SK-N-SH (cell line): ENCODE measurements at regions not wholly inside any gene's neighbourhood (a gene's known extent, or its start where the extent isn't known, plus 50 kb on each side); places are given as distances from the start of the nearest gene placed in this dataset.
"Not testable (repeated sequence)": the region's sequence is repeated elsewhere in the genome, so short reads cannot be mapped to it uniquely, and the experiment has no call there.

Experiments used
- CTCF ChIA-PET: fragments of 300-600, 350-600 bp; formaldehyde crosslinking; extraction: SDS; loops from one replicate; lab custom pipeline; 2021; lab: Yijun Ruan, JAX
- POLR2A ChIA-PET: fragments of 350-600 bp; sonication (Branson Sonifier 250); formaldehyde crosslinking; extraction: SDS; loops from one replicate; lab custom pipeline; 2020; ENCODE audit warnings: antibody characterized with exemption, inconsistent platforms; lab: Yijun Ruan, JAX
- DNase-seq: peaks from one replicate; pipeline ENCODE4 v3.0.0; 2012
- H2AFZ ChIP-seq: fragments of 200-600 bp; sonication (generic); 2 replicates; pipeline ENCODE4 v1.8.1; 2016; ENCODE audit warnings: antibody characterized with exemption, mild to moderate bottlenecking, low read depth
- H3F3A ChIP-seq: fragments of 200-600 bp; sonication (generic); replicated peaks from 2 replicates; pipeline ENCODE3; 2016; ENCODE audit warnings: antibody characterized with exemption, mild to moderate bottlenecking; ENCODE audit not compliant: insufficient read depth
- H3K27ac ChIP-seq, 2 experiments: fragments of 200-500 bp in 1 of 2; fragments of 200-600 bp in 1 of 2; sonication (Bioruptor generic) in 1 of 2; sonication (generic), shearing (Covaris generic) in 1 of 2; 2 replicates each; pipeline versions ENCODE4 v1.5.1 to v1.6.1; 2014 to 2016; ENCODE audit warnings: low read depth in 2 of 2, inconsistent platforms in 1 of 2, low read length in 1 of 2, mild to moderate bottlenecking in 1 of 2, mixed read lengths in 1 of 2
- H3K27me3 ChIP-seq: fragments of 200-600 bp; sonication (generic), shearing (Covaris generic); 2 replicates; pipeline ENCODE4 v1.6.1; 2016; ENCODE audit warnings: mixed run types; ENCODE audit not compliant: insufficient read depth
- H3K36me3 ChIP-seq, 2 experiments: fragments of 200-500 bp in 1 of 2; fragments of 200-600 bp in 1 of 2; sonication (Bioruptor generic) in 1 of 2; sonication (generic) in 1 of 2; replicated peaks in 1 of 2; 2 replicates each; pipeline versions ENCODE3 to v1.5.1; 2014 to 2016; ENCODE audit warnings: low read length in 1 of 2, mild to moderate bottlenecking in 1 of 2; ENCODE audit not compliant: insufficient read depth in 2 of 2, control insufficient read depth in 1 of 2
- H3K4me1 ChIP-seq, 2 experiments: fragments of 200-500 bp in 1 of 2; fragments of 200-600 bp in 1 of 2; sonication (Bioruptor generic) in 1 of 2; sonication (generic), shearing (Covaris generic) in 1 of 2; 2 replicates each; pipeline versions ENCODE4 v1.5.1 to v1.6.1; 2014 to 2016; ENCODE audit warnings: low read depth in 1 of 2, low read length in 1 of 2, mixed run types in 1 of 2; ENCODE audit not compliant: insufficient read depth in 2 of 2, control insufficient read depth in 1 of 2
- H3K4me2 ChIP-seq: fragments of 200-600 bp; sonication (generic), shearing (Covaris generic); 2 replicates; pipeline ENCODE4 v1.6.1; 2017; ENCODE audit warnings: mixed run types
- H3K4me3 ChIP-seq, 2 experiments: fragments of 200-500 bp in 1 of 2; fragments of 200-600 bp in 1 of 2; sonication (Bioruptor generic) in 1 of 2; sonication (generic), shearing (Covaris generic) in 1 of 2; 2 replicates each; pipeline versions ENCODE4 v1.5.1 to v1.8.1; 2014 to 2016; ENCODE audit warnings: low read depth in 2 of 2, inconsistent platforms in 1 of 2, low read length in 1 of 2, mild to moderate bottlenecking in 1 of 2, mixed read lengths in 1 of 2, moderate library complexity in 1 of 2
- H3K79me2 ChIP-seq: fragments of 200-600 bp; sonication (generic); 2 replicates; pipeline ENCODE4 v1.8.1; 2017; ENCODE audit warnings: mild to moderate bottlenecking; ENCODE audit not compliant: insufficient read depth
- H3K9ac ChIP-seq: fragments of 200-600 bp; sonication (generic); 2 replicates; pipeline ENCODE4 v1.6.1; 2017; ENCODE audit warnings: mixed run types
- H3K9me2 ChIP-seq: fragments of 200-600 bp; sonication (generic); 2 replicates; pipeline ENCODE4 v1.6.1; 2017; ENCODE audit warnings: mixed run types
- H3K9me3 ChIP-seq: fragments of 200-600 bp; sonication (generic); 2 replicates; pipeline ENCODE4 v1.6.1; 2017; ENCODE audit warnings: mixed run types, mild to moderate bottlenecking, moderate library complexity
- H4K20me1 ChIP-seq: fragments of 200-600 bp; sonication (generic); 2 replicates; pipeline ENCODE4 v1.6.1; 2017; ENCODE audit warnings: mild to moderate bottlenecking, mixed run types; ENCODE audit not compliant: insufficient read depth
- CTCF ChIP-seq: fragments of 200-600 bp; sonication (generic); IDR thresholded peaks from 2 replicates; pipeline ENCODE4 v1.6.1; 2017; ENCODE audit warnings: antibody characterized with exemption, mild to moderate bottlenecking, moderate library complexity
- WGBS: methylation state at CpG from one replicate; pipeline ENCODE4 v1.1.6; 2017; ENCODE audit warnings: low lambda C conversion rate; 5-methylcytosine and 5-hydroxymethylcytosine counted together

- H3K27me3 ChIP-seq, H3K4me3 ChIP-seq, H3K9me2 ChIP-seq, H3F3A ChIP-seq, H3K9ac ChIP-seq, H4K20me1 ChIP-seq, H3K9me3 ChIP-seq, H3K79me2 ChIP-seq, H2AFZ ChIP-seq, H3K27ac ChIP-seq, CTCF ChIA-PET, H3K4me2 ChIP-seq, H3K4me1 ChIP-seq, H3K36me3 ChIP-seq, DNase-seq, POLR2A ChIA-PET: not testable (repeated sequence)
- TF ChIP-seq CTCF: 0 out of 2 replicates have a peak, but pooled peaks have one; percentile 14
- WGBS: 0% methylated on average over 3 of the region's 23 CpGs
Measured at GRCh38 chr9:40177403-40177802, 821.9 kb downstream of the SPATA31A1 start.

DNA sequence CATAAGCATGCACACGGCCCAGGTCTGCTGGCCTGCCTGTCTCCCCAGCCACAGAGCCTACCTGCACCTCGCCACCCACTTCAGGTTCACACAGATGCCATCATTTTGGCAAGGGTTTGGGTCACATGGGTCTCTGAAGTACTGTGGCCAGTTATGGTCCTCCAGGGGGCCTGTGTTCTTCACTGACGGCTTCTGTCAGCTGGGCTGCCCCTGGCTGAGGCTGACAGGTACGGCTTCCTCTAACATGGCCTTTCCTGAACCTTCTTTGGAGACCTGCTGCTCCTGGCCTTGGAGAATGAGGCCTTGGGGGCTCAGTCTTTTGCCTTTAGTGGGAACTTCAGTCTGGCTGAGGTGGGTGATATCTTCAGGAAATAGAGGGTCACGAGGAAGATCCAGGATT is 835.9 kb downstream of the SPATA31A1 start:
- H4K20me1 ChIP-seq, H3K27me3 ChIP-seq, CTCF ChIA-PET, POLR2A ChIA-PET, H3K4me3 ChIP-seq, DNase-seq, H3K4me2 ChIP-seq, H2AFZ ChIP-seq, H3K9me2 ChIP-seq, H3K27ac ChIP-seq, H3K36me3 ChIP-seq, H3K9ac ChIP-seq, H3K4me1 ChIP-seq, H3F3A ChIP-seq, H3K9me3 ChIP-seq, H3K79me2 ChIP-seq: not testable (repeated sequence)
- 20% methylated on average over 1 of the region's 5 CpGs for WGBS

GRCh38 chr9:40192162-40192561 is 836.7 kb downstream of the SPATA31A1 start:
- H3K27ac ChIP-seq, DNase-seq, H3K27me3 ChIP-seq, H3K9me2 ChIP-seq, H3K9me3 ChIP-seq, H3K36me3 ChIP-seq, H3K4me2 ChIP-seq, H3F3A ChIP-seq, H3K79me2 ChIP-seq, H4K20me1 ChIP-seq, H3K4me1 ChIP-seq, H3K9ac ChIP-seq, POLR2A ChIA-PET, H3K4me3 ChIP-seq, H2AFZ ChIP-seq, CTCF ChIA-PET: not testable (repeated sequence)
- 0% methylated on average over 1 of the region's 2 CpGs for WGBS

GRCh38 chr9:40196165-40196714 is 840.8 kb downstream of the SPATA31A1 start:
- H2AFZ ChIP-seq, H3K79me2 ChIP-seq, H3K4me2 ChIP-seq, POLR2A ChIA-PET, CTCF ChIA-PET, H4K20me1 ChIP-seq, H3K9me3 ChIP-seq, H3K9me2 ChIP-seq, H3K4me3 ChIP-seq, H3K36me3 ChIP-seq, H3F3A ChIP-seq, H3K27me3 ChIP-seq, H3K9ac ChIP-seq, H3K4me1 ChIP-seq, DNase-seq, H3K27ac ChIP-seq: not testable (repeated sequence)
- WGBS: 20% methylated on average over 13 of the region's 15 CpGs

DNA sequence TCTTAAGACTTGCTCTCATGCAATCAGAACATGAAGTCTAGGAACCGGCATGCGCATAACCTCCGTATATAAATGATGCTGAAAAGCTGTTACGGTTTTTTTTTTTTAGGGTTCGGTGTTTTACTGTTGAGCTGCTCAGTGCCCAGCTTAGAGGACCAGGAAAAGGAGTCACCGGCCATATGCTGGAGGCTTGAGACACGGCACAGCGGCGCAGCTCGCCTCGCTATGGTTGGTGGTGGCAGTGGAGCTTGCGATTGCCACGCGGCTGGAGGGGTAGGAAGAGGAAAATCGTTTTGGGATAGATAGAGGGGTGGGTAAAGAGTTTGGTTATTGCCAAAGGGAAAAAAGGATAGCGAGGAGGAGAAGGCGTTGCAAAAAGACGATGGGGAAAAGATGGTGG is 841.3 kb downstream of the SPATA31A1 start:
- CTCF ChIA-PET, POLR2A ChIA-PET: not testable (repeated sequence)

GRCh38 chr9:40221596-40222233 is 866.2 kb downstream of the SPATA31A1 start:
- H3F3A ChIP-seq, H2AFZ ChIP-seq, H3K36me3 ChIP-seq, H3K9me3 ChIP-seq, H3K27ac ChIP-seq, DNase-seq, H3K9ac ChIP-seq, H3K4me1 ChIP-seq, H3K27me3 ChIP-seq, CTCF ChIA-PET, H3K4me2 ChIP-seq, H3K79me2 ChIP-seq, H3K4me3 ChIP-seq, H4K20me1 ChIP-seq, H3K9me2 ChIP-seq, POLR2A ChIA-PET: not testable (repeated sequence)
- 60% methylated on average over 2 of the region's 33 CpGs for WGBS

More for the DNA sequence above, 841.3 kb downstream of the SPATA31A1 start:
- not testable (repeated sequence) for H3K4me2 ChIP-seq, H3K36me3 ChIP-seq, H3K79me2 ChIP-seq, H3K27me3 ChIP-seq, H3K9me3 ChIP-seq, H3K9me2 ChIP-seq, H3F3A ChIP-seq, H3K27ac ChIP-seq, H3K9ac ChIP-seq, DNase-seq, H2AFZ ChIP-seq, H3K4me3 ChIP-seq, H4K20me1 ChIP-seq, H3K4me1 ChIP-seq
- 58% methylated on average over 9 of the region's 18 CpGs for WGBS
